GM18508 (cell line): ENCODE measurements at regions not wholly inside any gene's neighbourhood (a gene's known extent, or its start where the extent isn't known, plus 50 kb on each side); places are given as distances from the start of the nearest gene placed in this dataset.
"Not testable (repeated sequence)": the region's sequence is repeated elsewhere in the genome, so short reads cannot be mapped to it uniquely, and the experiment has no call there.

Experiments
- ATAC-seq: cut with Tn5 transposase; IDR thresholded peaks from one replicate; pipeline ENCODE4 v1.9.1; 2021; ENCODE audit warnings: moderate number of reproducible peaks; ENCODE audit not compliant: insufficient read depth, unreplicated experiment

DNA sequence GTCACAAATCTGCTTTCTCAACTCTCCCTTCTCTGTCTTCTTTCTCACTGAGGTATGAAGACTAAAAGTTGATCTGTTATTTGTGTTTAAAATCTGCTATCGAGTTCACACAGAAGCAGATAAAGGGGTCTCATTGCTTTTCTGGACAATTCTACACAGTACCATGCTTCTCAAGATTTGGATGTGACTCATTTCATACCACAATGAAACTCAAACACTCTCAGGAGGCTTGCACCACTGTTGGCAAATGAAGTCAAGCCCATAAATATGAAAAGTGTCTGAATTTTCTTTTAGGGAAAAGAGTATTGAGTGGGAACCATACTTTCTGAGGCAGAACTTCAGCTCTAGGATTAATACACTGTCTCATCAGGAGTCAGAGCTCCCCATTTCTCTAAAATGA lies 274.6 kb upstream of the CYRIA start:
- no peak for ATAC-seq

DNA sequence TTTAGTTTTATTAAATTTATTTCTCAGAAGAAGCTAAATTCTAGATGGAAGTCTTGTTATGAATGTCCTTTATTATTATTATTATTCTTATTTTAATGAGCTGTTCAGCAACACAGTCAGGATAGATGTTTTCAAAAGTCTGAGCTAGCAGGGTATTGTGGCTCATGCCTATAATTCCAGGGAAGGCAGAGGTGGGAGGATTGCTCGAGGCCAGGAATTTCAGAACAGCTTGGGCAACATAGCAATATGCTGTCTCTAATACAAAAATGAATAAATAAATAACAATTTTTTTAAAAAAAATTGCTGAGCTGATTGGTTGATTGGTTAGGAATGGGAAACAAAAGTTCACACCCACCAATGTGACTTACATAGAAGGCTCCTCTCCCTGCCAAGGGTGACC lies 274.1 kb upstream of the CYRIA start:
- no peak for ATAC-seq

DNA sequence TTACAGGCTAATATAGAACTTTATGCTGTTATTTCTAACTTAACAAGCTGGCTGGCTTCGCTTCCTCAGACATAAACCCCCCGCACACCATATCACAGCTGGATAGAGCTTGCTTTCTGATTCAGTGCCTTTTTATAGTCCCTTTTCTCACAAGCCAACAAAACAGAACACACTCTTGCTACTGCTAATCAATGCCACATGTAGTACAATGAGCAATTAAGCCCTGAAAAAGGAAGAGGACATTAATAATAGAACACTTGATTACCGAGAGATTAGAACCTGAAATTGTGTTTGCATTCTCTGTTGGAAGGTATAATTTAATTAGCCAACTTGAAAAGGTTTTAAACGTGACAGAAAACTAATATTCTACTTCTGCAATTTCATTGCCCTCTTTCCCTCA lies 267.7 kb upstream of the CYRIA start:
- no peak for ATAC-seq

DNA sequence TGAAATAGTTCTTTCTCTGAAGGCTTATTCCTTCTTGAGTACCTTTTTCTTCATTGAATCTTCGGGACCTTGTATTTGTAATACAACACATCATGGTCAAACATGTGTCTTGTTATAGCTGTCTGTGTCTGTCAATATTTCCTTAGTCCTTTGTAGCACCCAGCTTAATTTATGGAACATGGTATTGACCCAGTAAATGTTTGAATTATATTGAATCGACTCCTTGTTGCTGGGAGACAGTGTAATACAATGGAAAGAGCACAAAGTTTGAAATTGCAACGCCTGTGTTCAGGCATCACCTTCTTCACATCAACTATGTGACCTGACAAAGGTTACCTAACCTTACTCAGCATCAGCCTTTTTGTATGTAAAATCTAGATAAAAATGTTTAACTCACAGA lies 267.2 kb upstream of the CYRIA start:
- ATAC-seq, result no peak

DNA sequence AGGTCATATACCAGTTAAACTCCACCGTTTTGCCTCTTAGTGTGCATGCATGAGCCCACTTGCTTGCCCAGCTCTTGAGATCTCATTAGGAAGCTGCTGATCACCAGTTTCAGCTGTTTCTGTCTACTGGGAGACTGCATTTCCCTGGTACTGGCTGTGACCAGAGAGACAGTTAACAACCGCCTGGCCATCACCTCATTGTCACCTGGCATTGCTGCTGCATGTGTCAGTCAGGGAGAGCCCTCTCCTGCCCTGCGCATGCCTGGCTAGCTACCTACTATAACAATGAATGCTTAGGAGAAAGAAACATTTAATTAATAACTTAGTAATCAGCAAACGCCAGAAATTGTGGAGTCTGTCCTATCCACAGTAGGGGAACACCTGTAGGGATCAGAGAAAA lies 265.8 kb upstream of the CYRIA start:
- ATAC-seq, result no peak

DNA sequence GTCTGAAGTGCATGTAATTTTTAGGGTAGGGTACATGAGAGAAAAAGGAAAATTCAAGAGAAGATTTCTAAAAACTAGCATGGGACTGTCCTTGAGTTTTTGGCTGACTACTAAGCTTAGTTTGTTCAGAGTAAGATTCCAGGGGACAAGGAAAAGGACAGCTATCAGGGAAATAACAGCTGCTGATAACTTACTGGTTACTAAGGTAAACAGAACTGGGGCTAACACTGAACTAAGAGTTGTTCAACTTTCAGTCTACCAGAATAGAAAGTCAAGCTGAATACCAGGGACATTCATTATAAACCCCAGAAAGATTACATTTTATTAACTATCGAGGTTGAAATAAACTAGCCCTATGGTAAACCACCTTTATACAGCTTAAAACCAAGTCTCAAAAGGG lies 261.8 kb upstream of the CYRIA start:
- no peak for ATAC-seq

DNA sequence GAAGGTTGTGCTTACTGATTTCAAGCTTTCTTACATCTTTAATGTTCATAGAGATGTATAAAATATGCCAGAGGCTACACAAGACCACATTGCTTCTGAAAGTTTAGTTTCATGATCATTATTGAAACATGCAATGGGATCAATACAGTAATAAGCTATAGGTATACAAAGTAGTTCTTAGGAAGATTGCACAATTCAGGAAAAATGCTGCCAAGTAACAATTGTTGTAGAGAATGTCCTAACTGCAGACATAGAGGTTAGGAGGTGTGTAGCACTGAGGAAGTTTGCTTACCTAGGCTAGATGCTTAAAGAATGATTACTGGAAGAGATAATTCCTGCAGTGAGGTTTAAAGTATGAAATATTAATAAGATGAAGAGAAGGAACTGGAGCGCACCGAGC lies 259.5 kb upstream of the CYRIA start:
- no peak for ATAC-seq

DNA sequence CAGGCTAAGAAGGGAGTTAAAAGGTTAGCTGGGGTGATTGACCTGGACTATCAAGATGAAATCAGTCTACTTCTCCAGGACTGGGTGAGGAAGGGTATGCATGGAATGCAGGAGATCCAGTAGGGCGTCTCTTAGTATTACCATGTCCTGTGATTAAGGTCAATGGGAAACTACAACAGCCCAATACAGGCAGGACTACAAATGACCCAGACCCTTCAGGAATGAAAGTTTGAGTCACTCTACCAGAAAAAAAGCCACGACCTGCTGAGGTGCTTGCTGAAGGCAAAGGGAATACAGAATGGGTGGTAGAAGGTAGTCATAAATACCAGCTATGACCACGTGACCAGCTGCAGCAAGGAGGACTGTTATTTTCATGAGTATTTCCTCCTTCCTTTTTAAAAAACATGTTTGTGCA lies 249.7 kb upstream of the CYRIA start:
- not testable (repeated sequence) for ATAC-seq

DNA sequence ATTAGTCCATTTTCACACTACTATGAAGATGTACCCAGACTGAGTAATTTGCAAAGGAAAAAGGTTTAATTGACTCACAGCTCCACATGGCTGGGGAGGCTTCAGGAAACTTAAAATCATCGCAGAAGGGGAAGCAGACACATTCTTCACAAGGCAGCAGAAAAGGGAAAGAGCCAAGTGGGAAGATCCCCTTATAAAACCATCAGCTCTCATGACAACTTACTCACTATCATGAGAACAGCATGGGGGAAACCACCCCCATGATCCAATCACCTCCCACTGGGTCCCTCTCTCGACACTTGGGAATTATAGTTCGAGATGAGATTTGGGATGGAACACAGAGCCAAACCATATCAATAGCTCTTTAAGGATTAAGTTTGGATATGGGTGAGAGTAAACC lies 246.1 kb upstream of the CYRIA start:
- ATAC-seq, result no peak

DNA sequence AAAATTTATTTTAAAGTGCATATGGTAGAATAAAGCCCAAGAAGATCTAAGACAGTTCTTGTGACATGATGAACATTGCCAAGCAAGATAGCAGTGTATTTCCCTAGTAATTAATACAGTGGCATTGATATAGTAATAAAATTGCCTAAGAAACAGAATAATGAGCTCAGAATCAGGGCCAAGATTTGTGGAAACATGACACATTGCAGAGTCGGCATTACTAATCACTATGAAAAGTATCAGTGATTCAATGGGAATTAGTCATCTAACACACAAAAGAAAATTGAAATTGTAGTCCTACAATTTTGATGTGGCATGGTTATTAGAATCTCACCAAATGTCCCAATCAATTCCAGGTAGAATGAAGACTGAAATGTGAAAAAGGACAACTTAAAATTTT lies 243.0 kb upstream of the CYRIA start:
- no peak for ATAC-seq

DNA sequence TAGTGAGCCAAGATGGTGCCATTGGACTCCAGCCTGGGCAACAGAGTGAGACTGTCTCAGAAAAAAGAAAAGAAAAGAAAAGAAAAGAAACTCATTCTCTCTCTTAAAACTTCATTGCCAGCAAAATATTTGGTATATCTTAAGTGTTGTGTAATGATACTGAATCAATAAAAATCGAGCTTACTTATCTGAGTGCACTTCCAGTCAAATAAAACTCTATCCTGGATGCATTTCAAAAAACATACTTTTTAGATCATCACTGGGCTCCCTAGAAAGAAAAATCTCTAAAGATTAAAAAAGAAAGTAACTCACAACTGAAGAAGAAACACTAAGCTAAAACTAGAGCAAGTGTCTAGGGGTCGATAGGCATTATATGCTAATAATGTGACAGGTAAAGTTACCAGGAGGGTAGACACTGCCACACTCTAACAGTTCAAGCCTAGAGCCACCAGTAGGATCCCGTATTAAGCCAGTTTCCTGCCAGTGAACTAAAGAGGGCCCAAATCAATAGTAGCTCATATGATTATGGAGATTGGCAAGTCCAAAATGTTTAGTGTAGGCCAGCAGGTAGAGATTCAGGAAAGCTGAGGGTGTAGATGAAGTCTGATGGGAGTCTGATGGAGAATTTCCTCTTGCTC lies 242.1 kb upstream of the CYRIA start:
- no peak for ATAC-seq

DNA sequence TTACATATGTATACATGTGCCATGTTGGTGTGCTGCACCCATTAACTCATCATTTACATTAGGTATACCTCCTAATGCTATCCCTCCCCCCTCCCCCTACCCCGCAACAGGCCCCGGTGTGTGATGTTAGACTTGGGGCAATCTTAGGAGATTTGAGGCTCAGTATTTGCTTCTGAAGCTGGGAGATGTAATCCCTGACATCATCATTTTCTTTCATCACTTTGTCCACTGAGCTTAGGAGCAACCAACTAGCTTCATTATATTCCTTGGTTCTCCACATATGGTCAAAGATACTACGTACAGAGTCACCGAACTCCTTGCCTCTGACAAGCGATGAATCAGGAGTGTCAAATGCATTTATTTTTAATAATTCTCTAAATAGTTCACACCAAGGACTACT lies 239.7 kb upstream of the CYRIA start:
- not testable (repeated sequence) for ATAC-seq

DNA sequence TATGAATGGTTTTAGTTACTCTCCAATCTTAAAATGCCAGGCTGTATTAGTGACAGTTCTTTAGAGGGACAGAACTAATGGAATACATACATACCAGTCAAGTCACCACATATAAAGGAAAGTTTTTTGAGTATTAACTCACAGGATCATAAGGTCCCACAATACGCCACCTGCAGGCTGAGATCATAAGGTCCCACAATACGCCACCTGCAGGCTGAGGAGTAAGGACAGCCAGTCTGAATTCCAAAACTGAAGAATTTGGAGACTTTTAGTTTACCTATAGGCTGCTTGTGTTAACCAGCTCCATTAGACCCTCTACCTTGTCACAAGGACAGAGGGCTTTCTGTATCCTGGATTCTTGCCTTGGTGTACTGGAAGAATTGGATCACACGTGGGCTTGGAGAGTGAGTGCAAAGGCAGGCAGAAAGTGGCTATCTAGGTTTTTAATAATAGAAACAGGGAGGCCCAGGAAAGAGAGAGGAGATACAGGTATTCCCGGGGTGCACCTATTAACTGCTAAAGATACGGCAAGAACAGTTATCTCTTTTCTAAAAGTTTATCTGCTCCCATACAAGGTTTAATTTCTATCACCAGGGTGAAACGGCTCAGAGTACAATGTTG lies 234.9 kb upstream of the CYRIA start:
- no peak for ATAC-seq

DNA sequence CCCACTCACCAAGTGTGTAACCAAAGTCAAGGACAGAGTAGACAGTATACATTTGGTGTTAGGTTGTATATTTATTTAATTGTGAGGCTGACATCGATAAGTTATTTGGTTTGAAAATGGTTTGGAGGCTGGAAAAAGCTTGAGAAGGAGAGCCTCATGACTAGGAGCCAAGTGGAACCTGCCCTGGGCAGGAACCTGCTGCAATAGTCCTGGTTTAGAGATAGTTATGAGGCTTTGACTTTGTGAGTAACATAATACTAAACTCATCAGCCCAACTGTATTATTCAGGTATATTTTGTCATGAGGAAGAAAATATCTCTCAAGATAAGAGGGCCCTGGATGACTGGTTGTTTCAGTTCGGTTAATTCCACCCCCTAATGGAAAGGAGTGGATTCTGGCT lies 234.3 kb upstream of the CYRIA start:
- no peak for ATAC-seq

DNA sequence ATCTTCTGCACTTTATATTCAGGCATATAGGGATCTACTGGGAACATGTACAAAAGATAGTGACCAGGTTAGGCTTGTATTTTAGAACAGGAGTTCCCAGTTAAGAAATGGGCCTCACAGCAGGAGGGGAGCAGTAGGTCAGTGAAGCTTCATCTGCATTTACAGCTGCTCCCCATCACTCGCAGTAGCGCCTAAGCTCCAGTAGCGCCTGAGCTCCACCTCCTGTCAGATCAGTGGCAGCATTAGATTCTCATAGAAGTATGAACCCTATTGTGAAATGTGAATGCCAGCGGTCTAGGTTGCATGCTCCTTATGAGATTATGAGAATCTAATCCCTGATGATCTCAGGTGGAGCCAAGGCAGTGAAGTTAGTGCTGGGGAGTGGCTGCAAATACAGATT lies 224.4 kb upstream of the CYRIA start:
- no peak for ATAC-seq

DNA sequence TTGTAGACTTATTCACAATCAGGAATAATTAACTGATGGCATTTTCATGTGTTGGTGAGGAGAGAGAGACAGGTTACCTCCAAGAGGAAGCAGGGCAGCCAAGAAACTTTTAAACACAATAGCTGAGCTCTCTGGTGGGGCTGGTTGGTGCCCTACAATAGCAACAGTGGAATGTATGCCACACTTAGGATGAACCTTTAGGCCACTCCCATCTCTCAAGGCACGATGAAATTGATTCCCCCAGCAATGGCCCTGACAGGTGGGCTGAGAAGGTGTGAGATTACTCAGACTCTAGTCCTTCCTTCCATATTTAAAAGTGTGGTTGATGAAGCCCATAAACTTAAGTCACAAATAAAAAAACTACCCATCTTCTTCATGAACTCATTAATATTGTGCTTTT lies 219.4 kb upstream of the CYRIA start:
- no peak for ATAC-seq

DNA sequence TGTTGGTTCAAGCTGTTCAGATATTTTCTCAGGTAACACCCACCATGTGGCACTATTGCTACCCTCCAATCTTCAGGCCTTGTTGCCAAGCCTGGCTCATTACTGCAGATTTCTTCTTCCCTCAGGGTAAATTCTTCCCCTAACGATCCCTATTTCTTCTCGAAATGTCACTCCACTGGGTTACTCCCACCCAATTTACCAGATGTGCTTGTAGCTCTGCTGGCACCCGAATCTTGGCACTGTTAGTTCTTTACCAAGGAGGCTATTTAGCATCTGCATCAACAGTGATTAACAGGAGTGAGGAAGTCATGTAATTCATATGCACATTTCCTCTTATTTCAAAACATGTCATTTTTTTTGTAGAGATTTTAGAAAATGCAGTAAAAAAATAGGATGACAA lies 217.1 kb upstream of the CYRIA start:
- no peak for ATAC-seq

DNA sequence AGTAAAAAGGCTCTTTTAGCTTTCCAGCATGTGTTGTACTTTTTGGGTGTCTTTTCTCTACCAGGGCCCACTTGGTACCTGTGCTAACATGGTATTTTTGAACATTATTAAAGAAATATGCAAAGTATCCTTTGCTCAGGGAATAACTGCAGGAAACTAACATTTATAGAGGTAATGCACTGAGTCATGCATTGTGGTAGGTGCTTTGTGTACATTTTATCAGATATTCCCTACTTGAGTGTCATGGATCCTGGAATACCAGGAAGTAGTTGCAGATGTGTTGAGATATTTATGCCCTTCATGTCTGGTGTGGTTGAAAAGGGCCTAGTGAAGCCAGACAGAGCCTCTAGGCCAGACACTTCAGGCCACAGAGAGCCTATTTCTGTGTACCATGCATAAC lies 215.5 kb upstream of the CYRIA start:
- ATAC-seq, result no peak

DNA sequence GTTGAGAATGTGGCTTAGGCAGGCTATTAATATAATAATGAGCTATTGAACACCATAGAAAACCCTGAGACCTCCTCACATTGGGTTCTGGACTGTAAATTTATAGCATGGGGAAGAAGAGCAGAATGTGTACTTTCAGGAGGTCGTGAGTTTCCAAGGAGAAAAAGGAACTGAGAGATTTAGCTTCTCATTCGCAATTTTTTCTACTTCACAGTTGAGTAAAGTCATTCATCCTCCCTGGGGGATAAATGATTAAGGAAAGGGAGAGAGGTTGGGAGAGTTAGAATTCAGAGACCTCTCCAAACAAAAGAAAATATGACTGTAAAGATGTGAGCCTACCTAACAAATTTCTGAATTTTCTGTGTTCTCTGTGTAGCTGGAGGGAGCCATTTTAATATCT lies 205.8 kb upstream of the CYRIA start:
- ATAC-seq, result no peak

DNA sequence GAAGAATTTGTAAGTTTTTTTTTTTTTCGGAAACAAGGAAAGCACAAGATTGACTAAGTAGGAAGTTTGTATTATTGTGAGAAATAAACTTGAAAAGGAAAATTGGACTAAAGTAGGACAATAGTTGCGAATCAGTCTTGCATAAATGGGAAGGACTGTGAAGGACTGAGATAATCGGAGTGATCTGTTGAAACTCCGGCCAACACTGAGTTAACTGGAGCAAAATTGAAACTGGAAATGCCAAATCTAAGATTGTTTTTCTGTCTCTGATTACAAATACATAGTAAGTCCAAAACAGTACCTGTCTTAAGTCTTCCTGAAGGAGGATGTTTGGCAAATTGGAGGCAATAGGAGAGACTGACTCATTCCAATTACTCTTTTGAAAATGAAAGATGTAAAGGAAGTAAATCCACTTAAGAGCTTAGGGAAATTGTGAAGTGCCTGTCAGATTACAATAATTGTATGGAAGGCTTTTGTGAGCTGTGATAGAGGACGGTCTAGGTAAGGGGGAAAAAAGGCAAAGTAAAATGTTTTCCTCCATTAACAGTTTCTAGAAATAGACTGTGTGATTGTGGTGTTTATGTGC lies 204.9 kb upstream of the CYRIA start:
- ATAC-seq, result no peak

DNA sequence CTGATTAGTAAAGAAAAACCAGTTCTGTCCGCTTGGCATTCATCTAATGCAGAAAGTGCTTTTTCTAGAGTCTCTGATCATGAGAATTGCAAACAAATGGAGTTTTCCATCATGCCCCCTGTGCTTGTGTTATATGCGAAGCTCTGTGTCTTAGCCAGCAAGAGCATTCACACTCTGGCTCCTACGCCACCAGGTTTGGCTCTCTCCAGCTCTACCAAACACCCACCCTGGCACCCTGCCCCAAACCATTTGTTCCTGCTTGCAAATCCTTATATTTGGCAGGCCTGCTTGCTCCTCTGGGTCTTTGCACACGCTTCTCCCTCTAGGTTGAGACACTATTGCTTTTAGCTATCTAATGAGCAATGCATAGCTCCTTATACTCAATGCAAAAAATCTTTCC lies 204.1 kb upstream of the CYRIA start:
- no peak for ATAC-seq

DNA sequence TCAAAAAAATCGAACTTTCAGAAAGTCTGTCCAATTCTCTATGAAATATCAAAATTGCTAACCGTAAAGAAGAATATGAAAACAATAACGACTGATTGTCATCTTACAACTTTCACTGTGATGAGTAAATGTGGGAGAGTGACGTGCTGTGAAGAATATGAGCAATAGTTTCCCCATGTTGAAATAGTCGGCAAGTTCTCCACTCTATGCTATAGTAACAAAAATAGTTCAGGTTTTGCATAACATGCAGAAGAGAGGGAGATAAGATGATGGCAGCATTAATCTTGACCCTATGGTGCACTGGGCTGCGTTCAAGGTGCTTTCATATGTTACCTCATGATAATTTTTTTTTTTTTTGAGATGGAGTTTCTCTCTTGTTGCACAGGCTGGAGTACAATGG lies 196.8 kb upstream of the CYRIA start:
- ATAC-seq, result no peak
